ENCODE measurements at regions not wholly inside any gene's neighbourhood (a gene's known extent, or its start where the extent isn't known, plus 50 kb on each side); places are given as distances from the start of the nearest gene placed in this dataset.
A peak's percentile ranks its signal among the peaks of the same experiment; 100 is the strongest.

DNA sequence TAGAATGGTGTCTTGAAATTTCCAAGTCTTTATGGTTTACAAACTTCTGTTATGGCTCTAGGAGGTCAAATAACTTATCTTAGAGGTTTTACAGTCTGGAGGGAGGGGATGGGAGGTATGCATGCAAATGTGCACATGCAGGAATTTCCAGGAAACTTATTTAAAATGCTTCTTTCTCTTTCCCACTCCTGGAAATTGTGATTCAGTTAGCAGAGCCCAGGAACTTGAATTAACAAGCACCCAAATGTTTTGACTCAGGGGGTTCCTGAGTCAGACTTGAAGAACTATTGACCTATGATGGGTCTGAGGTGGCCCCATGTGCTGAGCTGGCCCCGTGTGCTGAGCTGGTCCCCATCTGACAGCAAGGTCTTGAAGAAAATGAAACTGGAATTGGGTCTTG lies 669.4 kb downstream of the INHBA start:
- FAIRE-seq: no peak
- no peak for DNase-seq (ENCODE audit: insufficient read length, low spot score)

DNA sequence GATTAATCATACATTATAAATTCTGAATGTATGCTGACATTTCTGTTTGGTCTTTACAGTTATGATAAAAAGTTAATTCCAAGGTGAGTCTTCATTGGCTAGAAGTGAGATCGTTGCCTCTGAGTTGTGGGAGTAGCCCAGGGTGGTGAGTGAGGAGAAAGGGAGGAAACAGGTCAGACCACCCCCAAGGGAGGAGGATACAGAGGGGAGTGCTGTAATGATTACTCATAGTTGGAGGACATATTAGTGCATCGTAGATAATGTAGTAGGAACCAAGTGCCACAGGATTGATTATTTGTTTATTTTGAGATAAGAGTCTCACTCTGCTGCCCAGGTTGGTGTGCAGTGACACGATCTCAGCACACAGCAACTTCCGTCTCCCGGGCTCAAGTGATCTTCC lies 672.2 kb downstream of the INHBA start:
- DNase-seq (ENCODE audit: insufficient read length, low spot score) (no peak), FAIRE-seq (no peak)

DNA sequence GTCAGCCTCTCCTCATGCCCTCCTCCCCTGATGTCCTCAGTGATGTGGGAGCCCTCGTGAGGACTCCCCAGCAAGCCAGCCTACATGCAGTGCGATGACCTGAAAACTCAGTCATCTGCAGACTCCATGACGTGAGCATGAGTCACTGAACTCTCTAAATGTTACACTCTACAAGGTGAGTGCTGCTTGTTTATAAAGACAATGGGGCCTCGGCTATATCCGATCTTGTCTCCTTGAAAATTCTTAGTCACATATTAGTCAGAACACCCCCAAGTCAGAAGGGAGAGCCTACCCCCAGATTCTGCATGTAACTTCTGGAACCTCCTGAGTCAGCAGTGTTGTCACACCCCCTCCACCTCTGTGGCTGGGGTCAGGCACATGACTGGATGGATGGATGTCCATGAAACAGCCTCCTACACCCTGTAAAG lies 673.8 kb downstream of the INHBA start:
- no peak for FAIRE-seq
- no peak for DNase-seq (ENCODE audit: insufficient read length, low spot score)

GRCh38 chr7:41028580-41028979 lies 674.3 kb downstream of the INHBA start:
- FAIRE-seq (no peak), DNase-seq (ENCODE audit: insufficient read length, low spot score) (no peak)

GRCh38 chr7:41027428-41028115 lies 675.3 kb downstream of the INHBA start:
- FAIRE-seq: no peak
- no peak for DNase-seq (ENCODE audit: insufficient read length, low spot score)

DNA sequence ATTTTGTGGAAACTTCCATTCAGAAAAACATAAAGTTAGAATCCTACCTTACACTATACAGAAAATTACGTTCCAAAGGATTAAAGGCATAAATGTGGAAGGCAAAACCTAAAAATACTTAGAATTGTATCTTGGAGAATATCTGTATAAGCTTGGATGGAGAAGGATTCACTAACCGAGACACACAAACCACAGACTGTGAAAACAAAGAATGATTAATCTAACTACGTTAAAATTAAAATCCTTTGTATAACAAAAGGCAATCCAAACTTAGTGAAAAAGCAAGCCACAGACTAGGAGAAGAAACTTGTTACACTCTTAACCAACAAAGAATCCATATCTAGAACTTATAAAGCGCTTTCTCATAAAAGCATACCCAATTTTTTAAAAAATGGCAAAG lies 678.8 kb downstream of the INHBA start:
- FAIRE-seq: no peak
- no peak for DNase-seq (ENCODE audit: insufficient read length, low spot score)

GRCh38 chr7:41020056-41020455 lies 682.8 kb downstream of the INHBA start:
- FAIRE-seq (no peak), DNase-seq (ENCODE audit: insufficient read length, low spot score) (no peak)

- FAIRE-seq (no peak), DNase-seq (ENCODE audit: insufficient read length, low spot score) (no peak)
Observed at GRCh38 chr7:41013117-41013516, 689.8 kb downstream of the INHBA start.

- no peak for DNase-seq (ENCODE audit: insufficient read length, low spot score)
- no peak for FAIRE-seq
Observed at GRCh38 chr7:41012041-41012440, 690.8 kb downstream of the INHBA start.

GRCh38 chr7:41010967-41011366 lies 691.9 kb downstream of the INHBA start:
- no peak for FAIRE-seq

DNA sequence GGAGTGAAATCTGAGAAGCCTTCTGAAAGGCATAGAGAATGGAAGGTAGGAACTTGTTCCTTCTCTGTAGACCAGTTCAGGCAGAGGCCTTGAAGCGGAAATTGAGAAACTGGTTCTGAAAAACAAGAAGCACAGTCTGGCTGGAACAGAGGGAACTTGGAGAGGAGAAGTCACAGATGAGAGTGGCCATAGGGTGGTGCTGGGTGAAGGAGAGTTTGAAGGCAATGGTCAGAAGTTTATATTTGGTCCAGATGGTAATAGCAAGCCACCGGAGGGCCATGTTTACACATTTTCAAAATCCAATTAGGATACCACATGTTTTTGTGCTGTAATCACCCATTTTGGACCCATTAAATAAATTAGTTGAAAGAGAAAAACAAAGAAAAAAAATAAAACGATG lies 692.5 kb downstream of the INHBA start:
- DNase-seq (ENCODE audit: insufficient read length, low spot score) (no peak), FAIRE-seq (no peak)

More at GRCh38 chr7:41010967-41011366, 691.9 kb downstream of the INHBA start:
- DNase-seq (ENCODE audit: insufficient read length, low spot score): no peak

GRCh38 chr7:41007811-41008210 lies 695.1 kb downstream of the INHBA start:
- DNase-seq (ENCODE audit: insufficient read length, low spot score) (no peak), FAIRE-seq (no peak)

DNA sequence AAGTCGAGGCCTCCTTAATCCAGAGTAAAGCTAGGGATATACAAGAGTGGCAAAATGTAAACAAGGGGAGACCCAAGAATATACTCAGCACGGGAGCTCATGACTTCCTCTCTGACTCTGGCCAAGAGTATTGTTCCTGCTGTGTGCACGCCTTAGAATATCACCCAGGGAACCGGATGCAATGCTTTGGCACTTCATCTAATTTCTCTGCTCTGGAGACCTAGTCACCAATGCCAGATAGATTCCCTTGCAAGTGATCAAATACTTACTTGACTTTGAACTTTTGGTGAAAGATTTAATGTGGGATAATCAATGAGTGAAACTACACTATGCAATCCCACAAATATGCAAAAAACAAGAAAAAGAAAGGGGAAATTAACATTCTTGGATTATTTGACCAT lies 695.5 kb downstream of the INHBA start:
- FAIRE-seq: no peak
- DNase-seq (ENCODE audit: insufficient read length, low spot score): no peak

- no peak for FAIRE-seq
- no peak for DNase-seq (ENCODE audit: insufficient read length, low spot score)
Observed at GRCh38 chr7:41006306-41006995, 696.4 kb downstream of the INHBA start.

- DNase-seq (ENCODE audit: insufficient read length, low spot score) (no peak), FAIRE-seq (no peak)
Observed at GRCh38 chr7:41005374-41005901, 697.5 kb downstream of the INHBA start.

- FAIRE-seq (no peak), DNase-seq (ENCODE audit: insufficient read length, low spot score) (no peak)
Observed at GRCh38 chr7:41003977-41004376, 698.9 kb downstream of the INHBA start.

- FAIRE-seq: no peak
- DNase-seq (ENCODE audit: insufficient read length, low spot score): no peak
Observed at GRCh38 chr7:41003611-41003940, 699.3 kb downstream of the INHBA start.

DNA sequence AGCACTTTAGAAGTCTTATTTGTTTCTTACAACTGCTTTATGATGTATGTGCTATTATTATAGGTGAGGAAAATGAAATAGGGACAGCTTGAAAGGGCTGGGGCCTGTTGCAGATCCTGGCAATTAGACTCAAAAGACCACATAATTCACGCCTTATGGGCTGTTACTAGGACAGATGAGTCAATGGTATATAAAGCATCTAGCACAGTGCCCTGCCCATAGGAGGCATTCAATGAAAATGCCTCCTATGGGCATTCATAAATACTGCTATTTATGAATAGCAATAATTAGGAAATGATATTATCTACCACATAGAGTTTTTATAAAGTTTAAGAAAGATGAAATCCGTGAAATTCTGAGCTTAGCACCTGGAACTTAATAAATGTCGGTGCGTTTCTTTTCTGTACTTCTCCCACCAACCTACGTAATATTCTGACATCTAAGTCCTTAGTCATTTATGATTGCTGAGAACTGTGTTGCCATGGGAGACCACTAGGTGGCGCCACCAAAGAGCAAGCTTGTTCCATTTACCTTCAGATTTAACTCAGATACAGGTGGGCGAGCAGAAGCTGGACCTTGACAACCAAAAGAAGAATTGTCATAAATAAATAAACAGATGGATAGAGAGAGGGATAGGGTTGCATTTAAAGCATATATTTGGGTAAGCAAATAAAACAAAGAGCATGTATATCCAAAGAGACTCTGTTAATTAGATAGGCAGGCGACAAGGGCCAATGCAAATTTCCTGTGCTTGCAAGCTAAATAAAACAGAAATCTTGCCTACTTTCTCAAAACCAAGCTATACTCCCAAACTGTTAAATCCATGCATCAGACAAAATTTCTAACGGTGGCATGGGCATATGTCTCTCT lies 699.9 kb downstream of the INHBA start:
- peak; percentile 68 for FAIRE-seq
- no peak for DNase-seq (ENCODE audit: insufficient read length, low spot score)

DNA sequence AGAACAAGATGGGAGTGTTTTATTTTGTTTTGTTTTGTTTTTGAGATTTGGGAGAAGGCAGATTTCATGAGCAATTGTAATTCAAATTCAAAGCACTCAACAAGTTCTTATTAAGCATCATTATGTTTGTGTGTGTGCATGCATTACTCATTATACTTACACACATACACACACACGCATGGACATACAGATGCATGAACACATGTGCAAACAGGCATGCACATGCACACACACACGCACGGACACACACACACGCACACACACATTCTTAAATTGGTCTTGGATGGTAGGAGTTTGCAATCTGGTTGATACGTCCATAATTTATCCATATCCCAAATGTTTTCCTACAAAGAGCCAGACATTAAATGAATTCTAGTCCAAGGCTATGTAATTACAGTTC lies 702.8 kb downstream of the INHBA start:
- no peak for FAIRE-seq
- DNase-seq (ENCODE audit: insufficient read length, low spot score): no peak

GRCh38 chr7:40996233-40996677 lies 706.6 kb downstream of the INHBA start:
- FAIRE-seq (no peak), DNase-seq (ENCODE audit: insufficient read length, low spot score) (no peak)

DNA sequence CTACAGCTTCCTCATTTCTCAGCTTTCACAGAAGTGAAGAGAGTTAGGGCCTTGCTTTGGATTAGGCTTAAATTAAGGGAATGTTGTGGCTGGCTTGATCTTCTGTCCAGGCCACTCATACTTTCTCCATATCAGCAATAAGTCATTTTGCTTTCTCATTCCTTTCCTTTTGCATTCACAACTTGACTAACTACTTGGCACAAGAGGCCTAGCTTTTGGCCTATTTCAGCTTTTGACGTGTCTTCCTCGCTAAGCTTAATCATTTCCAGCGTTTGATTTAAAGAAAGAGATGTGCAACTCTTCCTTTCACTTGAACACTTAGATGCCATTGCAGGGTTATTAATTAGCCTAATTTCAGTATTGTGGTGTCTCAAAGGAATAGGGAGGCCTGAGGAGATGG lies 712.0 kb downstream of the INHBA start:
- FAIRE-seq (no peak), DNase-seq (ENCODE audit: insufficient read length, low spot score) (no peak)
